GM19043 (cell line): ENCODE measurements at regions not wholly inside any gene's neighbourhood (a gene's known extent, or its start where the extent isn't known, plus 50 kb on each side); places are given as distances from the start of the nearest gene placed in this dataset.

Experiments used
- ATAC-seq: cut with Tn5 transposase; IDR thresholded peaks from one replicate; pipeline ENCODE4 v1.9.1; 2021; ENCODE audit warnings: low read depth; ENCODE audit not compliant: unreplicated experiment

DNA sequence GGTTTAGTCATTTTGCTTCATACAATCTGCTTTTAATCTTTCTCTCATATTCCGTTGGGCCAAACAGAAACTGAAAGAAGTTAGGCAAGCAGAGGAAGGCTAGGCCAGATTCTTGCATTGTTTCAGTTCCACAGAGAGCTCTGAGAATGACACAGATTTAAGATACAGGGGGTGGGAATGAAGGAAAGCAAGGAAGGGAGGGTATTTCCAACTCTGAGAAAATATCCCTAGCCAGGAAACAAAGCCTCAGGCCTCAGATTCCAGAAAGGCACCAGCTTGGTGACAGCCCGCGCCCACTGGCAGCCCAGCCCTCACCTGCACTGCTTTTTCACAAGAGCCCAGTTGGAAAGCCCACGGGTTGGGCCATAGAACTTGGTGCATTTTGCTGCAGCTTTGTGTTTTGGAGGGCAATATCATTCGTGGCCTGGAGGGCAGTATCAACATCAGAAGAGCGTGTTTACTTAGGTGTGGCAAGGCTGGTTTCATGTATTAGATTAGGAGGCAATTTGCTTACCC, 63.5 kb downstream of the ENC1 start:
- ATAC-seq: peak; percentile 83

DNA sequence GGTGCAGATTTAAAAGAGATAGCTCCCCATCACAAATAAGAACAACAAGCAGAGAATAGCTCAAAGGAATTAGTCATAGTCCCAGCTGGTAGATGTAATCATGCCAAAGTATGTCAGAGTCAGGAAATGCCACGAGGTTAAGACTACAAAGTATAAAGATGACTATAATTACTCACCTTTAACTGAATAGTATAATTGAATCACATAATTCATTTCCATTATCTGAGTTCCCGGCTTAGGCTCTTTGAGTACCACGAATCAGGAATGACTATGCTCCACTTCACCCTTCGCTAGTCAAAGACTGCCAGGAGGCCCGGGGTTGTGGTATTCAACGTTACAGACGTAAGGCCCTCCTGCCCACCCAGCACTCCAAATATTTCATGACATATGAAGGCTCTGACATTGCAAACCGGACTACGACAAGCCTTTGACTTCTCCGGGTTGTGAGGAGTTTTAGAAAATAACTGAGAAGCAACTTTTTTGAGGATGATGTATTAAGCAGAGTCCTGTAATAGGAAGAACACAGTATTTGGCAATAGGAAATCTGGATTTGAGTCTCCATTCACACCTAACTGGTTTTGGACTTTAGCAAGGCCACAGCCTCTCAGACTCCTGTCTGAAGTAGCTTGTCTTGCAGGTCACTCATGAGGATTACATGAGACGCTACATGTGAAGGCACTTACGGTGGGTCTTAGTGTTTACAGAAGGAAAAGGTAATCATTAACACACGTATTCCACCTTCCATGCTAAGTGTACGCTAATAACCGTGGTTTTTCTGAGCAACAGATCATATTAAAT, 64.6 kb downstream of the ENC1 start:
- no peak for ATAC-seq

DNA sequence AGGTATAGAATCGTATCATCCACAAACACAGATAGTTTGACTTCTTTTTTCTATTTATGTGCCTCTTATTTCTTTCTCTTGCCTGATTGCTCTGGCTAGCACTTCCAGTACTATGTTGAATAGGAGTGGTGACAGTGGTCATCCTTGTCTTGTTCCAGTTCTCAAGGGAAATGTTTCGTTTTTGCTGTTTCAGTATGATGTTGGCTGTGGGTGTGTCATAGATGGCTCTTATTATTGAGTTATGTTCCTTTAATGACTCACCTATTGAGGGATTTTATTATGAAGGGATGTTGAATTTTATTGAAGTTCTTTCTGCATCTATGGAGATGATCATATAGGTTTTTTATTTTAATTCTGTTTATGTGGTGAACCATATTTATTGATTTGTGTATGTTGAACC, 70.3 kb downstream of the ENC1 start:
- ATAC-seq: no peak

DNA sequence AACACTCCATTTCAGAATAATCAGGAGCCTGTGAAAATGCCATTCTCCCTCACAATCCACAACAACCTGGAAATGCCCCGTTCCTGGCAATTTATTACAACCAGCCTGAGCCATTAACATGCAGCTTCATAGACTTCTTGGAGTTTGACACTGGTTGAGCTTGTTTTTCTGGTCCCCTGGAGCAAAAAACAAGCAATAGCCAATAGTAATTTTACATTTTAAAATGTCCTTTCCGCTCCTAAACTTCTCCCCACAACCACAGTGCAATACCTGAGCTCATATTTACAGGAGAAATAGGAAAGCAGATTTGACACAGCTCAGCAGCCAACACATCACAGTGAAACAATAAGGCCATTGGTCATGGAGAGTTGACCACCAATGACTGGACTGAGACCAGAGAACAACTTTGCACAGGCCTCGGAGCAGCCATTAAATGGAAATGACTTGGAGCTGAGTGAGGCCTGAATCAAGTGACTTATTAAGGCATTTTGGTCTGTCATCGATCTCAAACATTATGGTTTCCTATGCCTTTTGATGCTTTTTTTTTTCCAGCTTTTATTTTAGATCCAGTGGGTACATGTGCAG, 73.0 kb downstream of the ENC1 start:
- no peak for ATAC-seq

- ATAC-seq: no peak
Observed at GRCh38 chr5:74562122-74562521, 78.4 kb downstream of the ENC1 start.

DNA sequence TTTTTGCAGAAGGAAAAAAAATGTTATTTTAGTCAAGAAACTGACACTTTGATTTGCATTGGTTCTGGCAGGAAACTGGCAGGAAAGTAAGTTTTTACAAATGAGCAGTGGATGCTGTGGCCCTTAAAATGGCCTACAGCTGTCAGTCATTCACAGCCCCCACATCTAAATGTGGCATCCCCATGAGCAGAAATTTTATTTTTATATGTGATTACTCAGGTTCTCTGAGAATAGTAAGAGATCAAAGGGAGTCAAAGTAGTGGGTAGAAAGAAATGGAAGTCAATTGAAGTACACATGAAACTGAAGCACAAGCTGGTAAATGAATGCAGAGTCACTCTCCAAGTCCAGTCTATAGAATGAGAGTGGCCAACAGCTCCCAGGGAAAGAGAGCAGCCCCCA, 80.3 kb downstream of the ENC1 start:
- no peak for ATAC-seq

- ATAC-seq: no peak
Observed at GRCh38 chr5:74556631-74557595, 83.6 kb downstream of the ENC1 start.

DNA sequence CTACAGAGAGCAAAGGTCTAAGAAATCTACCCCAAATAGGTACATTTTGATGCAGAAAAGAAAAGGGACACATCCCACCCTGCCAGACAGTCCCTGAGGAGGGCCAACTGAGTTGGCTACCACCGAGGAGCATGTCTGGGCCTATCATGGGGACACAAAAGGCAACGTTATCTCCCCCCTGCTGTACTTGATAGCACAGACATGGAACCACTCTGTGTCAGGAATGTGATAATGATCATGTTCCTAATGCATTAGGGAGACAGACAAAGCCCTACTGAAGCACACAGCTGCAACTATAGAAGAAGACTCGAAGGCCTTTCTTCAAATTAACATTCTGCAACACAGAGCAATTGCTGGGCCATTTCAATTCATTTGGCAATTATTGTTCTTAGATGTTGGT, 84.5 kb downstream of the ENC1 start:
- no peak for ATAC-seq

DNA sequence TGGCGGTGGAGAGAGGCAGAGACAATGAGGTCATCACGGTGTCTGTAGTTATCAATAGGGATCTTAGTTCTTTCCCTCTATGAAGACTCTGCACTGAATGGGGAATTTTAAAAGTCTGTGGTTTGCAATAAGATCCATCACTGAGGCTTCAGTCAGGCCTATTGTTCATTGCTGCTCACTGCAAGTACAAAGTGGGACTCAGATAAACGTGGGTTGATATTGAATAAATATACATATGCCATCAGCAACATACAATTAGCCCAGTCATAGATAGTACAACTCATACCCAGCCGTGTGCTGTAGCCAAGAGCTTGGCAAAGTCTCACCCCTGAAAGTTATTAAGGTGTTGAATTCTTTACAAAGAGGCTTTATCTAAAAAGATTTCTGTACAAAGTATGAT, 88.4 kb downstream of the ENC1 start:
- ATAC-seq: no peak

GRCh38 chr5:74550927-74551326, 89.6 kb downstream of the ENC1 start:
- no peak for ATAC-seq

GRCh38 chr5:74549384-74549783, 91.1 kb downstream of the ENC1 start:
- ATAC-seq: no peak

DNA sequence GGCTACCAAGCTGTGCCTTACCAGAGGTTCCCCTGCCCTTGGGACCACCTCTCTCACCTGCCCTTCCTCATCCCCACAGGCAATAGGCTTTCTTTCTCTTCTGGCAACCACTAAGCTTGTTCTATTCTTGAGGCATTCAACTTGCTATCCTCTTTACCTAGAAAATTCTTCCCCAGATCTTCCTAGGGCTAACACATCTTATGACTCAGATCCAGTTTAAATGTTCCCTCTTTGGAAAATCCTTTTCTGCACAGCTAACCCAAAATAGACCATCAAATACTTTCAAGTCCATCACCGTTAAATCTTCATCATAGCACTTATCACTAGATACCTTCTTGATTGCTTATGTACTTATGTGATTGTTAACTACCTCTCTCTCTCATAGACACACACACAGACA, 93.7 kb downstream of the ENC1 start:
- no peak for ATAC-seq

- no peak for ATAC-seq
Observed at GRCh38 chr5:74544811-74545210, 95.7 kb downstream of the ENC1 start.

DNA sequence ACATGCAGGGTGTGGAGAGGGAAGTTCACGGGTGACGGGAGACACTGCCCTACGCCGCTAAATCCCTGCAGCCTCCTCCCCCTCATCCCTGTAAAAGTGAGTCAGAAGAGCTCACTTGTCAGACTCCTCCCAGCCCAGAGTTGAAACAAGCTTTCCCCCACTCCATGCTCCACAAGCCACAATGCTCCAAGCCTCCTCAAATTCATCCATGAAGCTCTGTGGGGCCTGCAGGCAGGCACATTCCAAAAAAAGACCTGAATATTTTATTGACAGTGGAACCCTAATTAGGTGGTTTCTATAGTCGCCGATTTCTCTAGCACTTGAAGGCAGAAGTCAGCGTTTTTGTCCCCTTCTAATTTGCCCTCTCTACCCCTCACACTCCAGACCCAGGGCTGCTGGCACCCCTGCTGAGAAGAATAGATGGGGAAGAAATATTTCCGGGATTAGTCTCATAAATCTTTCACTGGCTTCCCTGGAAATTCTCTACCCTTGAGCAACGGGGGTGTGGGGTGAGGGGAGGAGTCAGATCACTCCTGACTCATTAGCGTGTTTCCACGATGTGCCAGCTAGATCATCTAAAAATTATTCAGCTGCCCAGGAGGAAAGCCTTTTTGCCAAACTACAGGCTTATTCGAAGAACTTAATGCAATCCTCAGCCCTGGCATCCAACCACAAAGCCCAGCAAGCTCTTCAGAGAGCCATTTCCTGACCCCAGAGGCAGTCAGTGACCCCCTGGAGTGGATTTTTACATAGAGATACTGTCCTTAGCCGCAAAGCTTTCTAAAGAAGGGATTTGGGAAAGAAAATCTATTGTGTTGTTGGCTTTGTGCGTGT, 97.1 kb downstream of the ENC1 start:
- no peak for ATAC-seq

DNA sequence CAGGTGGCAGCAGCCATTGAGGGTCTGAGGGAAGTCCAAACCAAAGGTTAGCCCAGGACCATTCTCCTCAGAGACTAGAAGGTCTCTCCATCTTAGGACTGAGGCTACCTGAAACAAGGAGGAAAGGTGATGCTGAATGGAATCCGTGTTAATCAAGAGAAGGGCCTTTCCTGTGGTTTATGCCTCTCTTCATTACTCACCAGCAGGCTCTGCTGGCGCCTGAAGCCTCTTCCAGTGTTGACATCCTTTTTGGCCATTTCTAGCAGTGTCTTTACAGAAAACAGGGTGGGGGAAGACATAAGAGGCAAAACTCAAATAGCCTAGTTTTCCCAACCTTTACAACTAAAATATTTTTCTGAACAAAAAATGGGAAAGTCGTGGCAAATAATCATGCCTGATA, 98.0 kb downstream of the ENC1 start:
- no peak for ATAC-seq

DNA sequence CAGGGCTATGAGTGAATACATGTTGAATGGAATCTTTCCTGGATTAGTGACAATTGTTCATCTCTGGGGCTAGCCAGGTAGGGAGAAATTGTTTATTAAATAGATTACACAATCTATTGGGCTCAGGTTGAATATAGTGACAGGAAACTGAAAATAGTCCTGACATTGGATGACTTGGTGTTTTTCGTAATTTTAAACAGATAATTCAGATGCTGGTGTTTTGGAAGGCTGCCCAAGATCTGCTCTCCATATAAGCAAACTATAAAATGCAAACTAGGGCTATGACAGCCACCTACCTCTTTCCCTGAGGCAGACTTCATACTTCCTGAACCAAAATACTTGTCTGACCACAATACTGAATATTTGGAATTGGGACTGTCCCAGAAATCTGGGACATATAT, 99.1 kb downstream of the ENC1 start:
- no peak for ATAC-seq

GRCh38 chr5:74540622-74541021, 99.9 kb downstream of the ENC1 start:
- ATAC-seq: no peak

GRCh38 chr5:74539986-74540385, 100.5 kb downstream of the ENC1 start:
- no peak for ATAC-seq

DNA sequence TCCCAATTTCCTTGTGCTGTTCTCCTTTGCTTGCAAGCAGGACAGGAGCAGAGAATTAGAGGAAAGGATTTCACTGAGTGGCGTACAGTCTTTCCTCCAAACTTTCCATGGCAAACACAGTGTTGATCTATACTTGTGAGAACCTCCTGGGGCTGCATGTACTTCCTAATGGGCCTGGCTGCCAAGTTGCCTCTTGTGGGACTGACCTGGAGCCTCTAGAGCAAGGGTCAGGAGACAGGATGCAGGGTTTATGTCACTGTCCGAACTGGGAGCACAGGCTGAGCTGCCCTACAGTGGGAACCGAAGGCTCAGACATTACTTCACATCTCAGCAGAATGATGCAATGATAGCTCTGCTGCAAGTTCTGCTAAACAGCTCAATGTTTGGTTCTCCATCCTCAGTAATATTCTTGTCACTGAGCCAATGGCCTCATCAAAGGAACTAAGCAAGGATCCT, 102.3 kb downstream of the ENC1 start:
- no peak for ATAC-seq

- ATAC-seq: no peak
Observed at GRCh38 chr5:74536658-74537057, 103.9 kb downstream of the ENC1 start.
